HuH-7 (cell line): ENCODE measurements at regions not wholly inside any gene's neighbourhood (a gene's known extent, or its start where the extent isn't known, plus 50 kb on each side); places are given as distances from the start of the nearest gene placed in this dataset.
"Not testable (repeated sequence)": the region's sequence is repeated elsewhere in the genome, so short reads cannot be mapped to it uniquely, and the experiment has no call there.

Experiments used
- DNase-seq: peaks from one replicate; pipeline ENCODE4 v3.0.0; 2011; ENCODE audit warnings: low spot score

DNA sequence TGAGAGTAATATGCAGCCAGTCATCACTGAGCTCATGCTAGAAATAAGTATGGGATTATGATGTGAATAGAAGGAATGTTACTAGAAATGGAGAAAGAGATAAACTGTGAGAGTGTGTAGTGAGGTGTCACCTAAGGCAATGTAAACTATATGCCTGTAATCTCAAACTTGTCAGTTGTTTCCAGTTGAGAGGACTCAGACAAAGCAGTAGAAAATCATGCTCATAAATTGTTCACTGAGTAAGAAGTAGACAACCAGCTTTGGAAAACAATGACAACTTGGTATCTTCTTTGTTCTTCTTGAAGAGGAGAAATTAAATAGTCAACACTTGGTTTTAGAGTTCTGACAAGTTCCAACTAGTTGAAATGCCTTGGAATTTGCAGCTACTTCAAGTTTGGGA lies 148.5 kb upstream of the OR4E1 start:
- no peak for DNase-seq

DNA sequence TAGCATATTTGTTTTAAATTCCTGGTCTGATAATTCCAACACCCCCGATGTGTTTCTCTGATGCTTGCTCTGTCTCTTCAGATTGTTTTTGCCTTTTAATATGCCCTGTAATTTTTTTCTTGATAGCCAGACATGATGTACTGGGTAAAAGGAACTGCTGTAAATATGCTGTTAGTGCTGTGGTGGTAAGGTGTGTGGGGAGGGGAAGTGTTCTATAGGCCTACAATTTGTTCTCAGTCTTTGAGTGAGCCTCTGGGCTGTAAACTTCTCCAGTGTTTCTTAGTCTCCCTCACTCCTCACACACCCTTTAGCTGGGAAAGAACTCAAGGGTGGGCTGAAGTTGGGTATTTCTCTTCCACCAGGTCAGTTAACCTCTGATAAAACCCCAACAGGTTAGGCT lies 147.0 kb upstream of the OR4E1 start:
- no peak for DNase-seq

DNA sequence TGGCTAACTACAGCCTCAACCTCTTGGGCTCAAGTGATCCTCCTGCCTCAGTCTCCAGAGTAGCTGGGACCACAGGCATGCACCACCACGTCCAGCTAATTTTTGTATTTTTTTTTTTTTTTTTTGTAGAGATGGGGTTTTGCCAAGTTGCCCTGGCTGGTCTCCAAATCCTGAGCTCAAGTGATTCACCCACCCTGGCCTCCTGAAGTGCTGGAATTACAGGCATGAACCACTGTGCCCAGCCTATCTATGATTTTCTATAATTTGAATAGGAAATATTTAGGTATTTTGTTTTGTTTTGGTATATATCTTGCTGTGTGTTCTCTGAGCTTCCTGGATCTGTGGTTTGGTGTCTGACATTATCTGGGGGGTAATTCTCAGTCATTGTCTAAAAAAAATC lies 146.3 kb upstream of the OR4E1 start:
- not testable (repeated sequence) for DNase-seq

DNA sequence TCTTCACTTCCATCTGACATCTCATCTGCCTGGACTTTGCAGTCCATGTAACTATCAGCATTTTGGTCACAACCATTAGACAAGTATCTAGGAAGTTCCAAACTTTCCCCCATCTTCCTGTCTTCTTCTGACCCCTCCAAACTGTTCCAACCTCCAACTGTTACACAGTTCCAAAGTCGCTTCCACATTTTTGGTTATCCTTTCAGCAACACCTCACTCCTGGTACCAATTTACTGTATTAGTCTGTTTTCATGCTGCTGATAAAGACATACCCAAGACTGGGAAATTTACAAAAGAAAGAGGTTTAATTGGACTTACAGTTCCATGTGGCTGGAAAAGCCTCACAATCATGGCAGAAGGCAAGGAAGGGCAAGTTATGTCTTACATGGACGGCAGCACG lies 143.4 kb upstream of the OR4E1 start:
- DNase-seq, result not testable (repeated sequence)

DNA sequence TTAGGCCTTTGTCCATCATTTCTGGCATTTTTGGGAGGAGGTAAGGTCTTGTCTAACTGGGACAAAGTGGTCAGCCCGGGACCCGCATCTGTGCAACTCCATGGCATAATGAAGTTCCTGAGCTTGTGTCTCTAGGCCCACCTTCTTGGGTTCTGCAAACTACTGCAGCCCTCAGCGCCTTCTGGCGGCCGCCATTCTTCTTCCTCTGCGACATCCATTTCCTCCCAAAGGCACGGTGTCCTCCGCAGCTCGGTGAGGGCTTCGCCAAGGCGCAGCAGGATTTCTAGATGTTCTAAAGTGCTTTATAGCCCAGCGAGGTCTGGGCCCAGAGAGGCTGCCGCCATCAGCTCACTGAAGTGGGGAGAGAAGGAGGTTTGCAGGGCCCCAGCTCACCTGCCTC lies 134.4 kb upstream of the OR4E1 start:
- no peak for DNase-seq

DNA sequence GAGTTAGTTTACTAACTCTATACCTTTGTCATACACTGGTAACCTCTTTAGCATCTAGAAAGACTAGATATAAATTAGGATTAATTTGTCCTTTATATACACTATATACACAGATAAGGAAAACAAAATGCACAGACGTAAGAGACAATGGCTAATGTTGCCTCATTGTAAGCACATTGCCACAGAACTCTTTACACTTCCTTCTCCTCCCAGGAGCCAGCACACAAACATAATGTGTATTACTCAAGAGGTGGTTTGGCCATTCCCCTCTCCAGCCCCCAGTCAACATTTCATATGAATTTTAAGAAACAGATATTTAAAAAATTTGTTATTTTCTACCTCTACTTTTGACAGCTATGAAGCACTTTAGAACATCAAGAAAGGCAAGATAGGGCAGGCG lies 131.4 kb upstream of the OR4E1 start:
- DNase-seq, result no peak

DNA sequence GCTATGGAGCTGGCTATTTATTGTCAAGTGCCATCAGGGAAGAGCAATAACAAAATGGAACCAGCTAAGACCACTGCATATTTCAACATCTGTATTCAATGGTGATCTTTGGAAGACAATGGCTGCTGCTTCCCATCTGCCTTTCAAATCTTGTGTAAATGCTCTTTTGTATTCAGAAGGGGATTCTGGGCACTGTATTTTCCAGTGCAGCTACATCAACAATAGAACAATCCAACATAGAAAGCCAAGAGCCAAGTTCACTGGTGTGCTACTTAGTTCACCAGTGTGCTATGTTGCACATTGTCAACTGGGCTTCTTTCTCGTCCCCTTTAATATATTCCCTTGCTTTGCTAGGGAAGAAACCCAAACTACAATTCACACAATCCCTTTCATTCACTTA lies 128.8 kb upstream of the OR4E1 start:
- no peak for DNase-seq

DNA sequence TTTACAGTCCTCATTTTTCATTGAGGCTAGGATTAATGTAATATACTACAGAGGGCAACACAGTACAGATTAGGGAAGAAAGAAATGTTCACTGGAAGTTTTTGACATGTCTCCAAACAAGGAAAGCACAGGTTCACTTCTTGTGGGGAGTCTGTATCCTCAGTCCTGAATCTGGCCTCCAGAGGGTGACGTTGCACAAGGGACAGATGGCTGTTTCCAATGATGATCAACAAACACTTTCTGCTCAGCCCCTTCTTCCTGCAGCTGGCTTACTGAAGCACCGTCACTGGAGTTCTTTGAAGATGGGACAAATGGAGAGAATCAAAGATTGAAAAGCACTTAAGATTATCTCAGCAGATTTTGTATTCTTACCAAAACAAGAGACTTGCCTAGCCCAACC lies 123.3 kb upstream of the OR4E1 start:
- peak; percentile 8 for DNase-seq

DNA sequence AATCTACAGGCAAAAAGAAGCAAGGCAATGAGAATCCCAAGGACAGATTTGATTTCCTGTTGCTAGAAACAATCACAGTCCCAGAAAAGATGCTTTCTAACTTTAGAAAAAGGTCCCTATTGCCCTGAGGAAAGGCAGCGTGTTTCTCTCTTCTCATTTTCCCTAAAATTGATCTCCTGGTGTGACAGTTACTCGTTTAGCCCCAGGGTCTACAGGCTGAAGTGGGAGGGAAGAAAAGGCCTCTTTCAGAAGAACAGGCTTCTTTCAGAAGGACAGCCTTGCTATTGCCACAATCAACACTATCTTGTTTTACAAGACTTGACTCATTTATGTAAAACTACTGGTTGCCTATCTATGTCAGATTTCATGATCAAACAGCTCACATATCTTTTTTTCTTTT lies 121.8 kb upstream of the OR4E1 start:
- DNase-seq, result no peak

DNA sequence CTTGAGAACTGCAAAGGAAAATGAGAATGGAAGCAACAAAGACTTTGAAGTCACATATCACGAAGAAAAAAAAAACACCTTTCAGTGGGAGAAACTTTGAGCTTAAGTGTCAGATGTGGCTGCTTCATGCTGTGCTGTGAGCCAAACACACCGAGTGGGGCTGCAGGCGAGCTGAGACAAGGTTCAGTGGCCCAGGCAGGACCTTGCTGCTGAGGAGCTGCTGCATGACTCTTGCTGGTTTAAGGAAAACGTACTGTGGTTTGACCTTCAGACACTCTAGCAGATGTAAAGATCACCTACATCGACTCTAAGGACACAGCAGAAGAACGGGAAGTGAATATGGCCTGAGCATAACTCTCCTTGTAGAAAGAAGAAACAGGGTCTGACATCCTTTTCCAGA lies 118.1 kb upstream of the OR4E1 start:
- DNase-seq, result no peak

DNA sequence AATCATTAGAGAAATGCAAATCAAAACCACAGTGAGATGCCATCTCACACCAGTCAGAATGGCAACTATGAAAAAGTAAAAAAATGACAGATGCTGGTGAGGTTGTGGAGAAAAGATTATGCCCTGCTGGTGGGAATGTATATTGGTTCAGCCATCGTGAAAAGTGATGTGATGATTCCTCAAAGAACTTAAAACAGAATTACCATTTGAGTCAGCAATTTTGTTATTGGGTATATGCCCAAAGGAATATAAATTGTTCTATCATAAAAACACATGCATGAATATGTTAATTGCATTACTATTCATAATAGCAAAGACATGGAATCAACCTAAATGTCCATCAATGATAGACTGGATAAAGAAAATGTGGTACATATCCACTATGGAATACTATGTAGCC lies 115.1 kb upstream of the OR4E1 start:
- DNase-seq, result not testable (repeated sequence)

DNA sequence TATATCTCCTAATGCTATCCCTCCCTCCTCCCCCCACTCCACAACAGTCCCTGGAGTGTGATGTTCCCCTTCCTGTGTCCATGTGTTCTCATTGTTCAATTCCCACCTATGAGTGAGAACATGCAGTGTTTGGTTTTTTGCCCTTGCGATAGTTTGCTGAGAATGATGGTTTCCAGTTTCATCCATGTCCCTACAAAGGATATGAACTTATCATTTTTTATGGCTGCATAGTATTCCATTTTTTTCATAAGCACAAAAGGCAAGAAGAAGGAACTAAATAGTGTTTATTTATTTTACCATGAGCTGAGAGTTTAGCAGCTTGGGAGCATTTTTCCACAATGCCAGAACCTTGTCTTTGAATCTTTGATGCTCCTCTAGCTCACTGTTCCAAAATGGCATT lies 113.6 kb upstream of the OR4E1 start:
- not testable (repeated sequence) for DNase-seq

DNA sequence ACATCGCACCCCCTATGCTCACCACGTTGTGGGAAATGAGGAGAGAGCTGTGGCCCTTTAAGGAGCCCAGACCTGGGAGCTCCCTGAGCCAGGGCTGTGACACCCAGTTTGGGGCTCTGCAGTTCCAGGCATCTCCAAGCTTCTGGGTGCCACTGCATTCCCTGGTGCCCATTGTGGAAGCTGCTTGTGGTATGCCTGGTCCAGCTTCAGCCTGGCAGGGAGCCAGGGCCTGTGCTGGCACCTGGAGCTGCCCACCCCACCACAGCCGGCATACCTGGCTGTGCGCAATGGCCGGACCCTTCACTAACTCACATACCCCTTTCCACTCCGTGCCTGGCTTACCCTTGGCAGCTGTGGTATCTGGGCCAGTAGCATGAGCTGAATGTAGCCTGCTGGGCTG lies 107.9 kb upstream of the OR4E1 start:
- no peak for DNase-seq

DNA sequence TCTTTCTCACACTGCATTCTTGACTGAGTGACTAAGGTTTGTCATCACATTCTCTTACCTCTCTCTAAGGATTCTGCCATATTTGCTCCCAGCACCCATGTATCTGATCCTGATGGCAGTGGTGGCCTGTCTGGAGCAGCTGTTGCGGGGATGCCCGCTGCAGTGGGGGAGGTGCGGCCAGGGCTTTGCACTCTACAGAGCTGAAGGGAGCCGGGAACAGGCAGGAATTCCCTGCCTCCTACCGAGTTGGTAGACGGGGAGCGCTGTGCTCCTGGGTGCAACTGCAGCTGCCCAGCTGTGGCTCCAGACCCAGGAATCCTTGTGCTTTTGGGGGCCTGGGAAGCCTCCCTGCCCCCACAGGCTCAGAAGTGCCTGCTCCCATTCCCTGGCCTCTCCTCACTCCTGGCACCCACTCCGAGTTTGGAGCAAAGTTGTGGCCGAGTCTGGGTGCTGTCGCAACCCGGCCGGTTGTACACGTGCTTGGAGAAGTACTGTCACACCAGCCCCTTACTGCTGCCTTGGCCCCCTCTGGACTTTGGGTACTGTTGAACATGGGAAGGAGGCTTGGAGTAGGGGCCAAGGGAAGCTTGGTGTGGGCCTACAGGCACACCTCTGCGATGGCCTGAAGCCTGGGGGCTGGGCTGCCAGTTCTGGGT lies 106.9 kb upstream of the OR4E1 start:
- DNase-seq, result no peak

DNA sequence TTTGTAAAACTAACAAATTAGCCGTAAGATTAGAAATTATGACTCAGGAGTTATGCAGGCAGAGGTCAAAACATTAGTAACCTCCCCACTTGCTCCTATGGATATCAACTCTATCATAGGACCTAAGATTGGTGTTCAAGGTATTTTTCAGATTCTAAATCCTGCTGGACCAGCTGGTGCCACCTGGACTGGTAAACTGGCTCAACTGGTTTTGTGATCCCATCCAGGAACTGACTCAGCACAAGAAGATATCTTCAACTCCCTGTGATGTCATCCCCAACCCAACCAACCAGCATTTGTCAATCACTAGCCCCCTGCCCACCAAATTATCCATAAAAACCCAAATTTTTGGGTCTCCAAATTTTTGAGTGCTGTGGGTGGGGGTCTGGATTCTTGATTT lies 98.1 kb upstream of the OR4E1 start:
- no peak for DNase-seq

DNA sequence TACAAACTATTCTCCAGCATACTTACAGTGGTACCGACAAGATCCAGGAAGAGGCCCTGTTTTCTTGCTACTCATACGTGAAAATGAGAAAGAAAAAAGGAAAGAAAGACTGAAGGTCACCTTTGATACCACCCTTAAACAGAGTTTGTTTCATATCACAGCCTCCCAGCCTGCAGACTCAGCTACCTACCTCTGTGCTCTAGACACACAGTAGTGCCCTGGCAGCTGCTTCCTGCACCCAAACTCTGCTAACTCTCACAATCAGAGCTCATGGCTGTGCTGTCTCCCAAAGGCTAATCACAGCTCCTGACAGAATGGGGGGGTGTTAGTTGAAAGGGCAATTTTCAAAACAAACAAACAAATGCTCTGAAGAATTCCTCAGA lies 95.2 kb upstream of the OR4E1 start:
- no peak for DNase-seq

DNA sequence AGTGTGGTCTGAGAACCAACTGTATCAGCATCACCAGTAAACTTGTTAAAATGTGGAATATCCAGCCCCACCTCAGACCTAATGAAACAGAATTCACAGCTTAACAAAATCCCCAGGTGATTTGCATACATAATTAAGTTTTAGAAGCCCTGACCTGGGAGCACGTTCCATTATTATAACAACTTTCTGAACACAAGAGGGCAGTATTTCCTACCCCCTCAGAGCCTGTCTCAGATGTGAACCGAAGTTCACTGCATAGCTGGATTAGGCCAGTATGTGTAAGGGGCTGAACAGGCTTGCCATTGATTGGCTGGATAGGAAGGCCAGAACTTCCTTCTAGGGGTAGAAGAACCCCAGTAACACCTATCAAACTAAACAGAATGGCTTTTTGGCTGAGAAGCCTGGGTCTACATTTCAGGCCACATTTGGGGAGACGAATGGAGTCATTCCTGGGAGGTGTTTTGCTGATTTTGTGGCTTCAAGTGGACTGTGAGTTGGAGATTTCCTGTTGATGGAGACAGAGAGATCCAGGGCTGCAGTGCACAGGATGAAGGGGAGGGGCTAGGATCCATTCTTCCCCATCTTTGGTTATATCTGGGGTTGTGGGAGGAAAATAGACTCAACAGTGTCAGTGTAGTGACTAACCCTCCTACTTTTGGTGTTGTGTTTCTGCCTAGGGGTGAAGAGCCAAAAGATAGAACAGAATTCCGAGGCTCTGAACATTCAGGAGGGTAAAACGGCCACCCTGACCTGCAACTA lies 94.7 kb upstream of the OR4E1 start:
- DNase-seq, result peak; percentile 48

DNA sequence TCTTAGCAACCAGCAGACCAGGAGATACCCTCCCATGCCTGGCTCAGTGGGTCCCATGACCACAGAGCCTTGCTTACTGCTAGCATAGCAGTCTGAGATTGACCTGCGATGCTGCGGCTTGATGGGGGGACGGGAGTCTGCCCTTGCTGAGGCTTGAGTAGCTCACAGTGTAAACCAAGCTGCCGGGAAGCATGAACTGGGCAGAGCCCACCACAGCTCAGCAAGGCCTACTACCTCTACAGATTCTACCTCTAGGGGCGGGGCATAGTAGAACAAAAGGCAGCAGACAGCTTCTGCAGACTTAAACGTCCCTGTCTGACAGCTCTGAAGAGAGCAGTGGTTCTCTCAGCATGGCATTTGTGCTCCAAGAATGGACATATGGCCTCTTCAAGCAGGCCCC lies 86.7 kb upstream of the OR4E1 start:
- not testable (repeated sequence) for DNase-seq

DNA sequence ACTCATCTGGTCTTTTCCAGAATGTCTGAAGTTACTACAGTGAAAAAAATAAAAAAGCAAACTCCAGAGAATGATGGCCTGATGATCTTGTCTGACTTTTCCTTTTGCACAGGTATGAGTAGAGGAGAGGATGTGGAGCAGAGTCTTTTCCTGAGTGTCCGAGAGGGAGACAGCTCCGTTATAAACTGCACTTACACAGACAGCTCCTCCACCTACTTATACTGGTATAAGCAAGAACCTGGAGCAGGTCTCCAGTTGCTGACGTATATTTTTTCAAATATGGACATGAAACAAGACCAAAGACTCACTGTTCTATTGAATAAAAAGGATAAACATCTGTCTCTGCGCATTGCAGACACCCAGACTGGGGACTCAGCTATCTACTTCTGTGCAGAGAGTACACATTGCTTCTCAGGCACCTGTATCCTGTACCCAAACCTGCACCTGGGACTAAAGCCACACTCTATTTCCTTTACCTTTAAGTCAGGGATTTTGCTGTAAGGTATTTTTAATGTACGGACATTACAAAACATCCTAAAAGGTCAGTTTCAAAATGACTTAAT lies 75.8 kb upstream of the OR4E1 start:
- no peak for DNase-seq

DNA sequence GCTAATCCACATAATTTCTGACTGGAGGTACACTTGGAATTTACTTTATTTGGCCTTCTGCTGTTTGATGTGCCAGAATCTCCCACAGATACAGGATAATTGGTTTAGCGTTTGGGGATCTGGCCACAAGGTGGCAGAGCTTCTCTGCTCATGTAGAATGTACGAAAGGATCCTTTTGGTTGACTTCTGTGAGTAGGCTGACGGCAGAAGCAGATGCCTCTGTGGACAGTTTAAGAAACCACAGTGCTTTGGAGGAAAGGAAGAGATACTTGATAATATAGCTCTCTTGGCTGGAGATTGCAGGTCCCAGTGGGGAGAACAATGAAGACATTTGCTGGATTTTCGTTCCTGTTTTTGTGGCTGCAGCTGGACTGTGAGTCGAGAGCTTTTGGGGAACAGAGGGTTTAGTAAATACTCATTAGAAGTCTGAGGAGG lies 75.3 kb upstream of the OR4E1 start:
- DNase-seq, result peak; percentile 15

DNA sequence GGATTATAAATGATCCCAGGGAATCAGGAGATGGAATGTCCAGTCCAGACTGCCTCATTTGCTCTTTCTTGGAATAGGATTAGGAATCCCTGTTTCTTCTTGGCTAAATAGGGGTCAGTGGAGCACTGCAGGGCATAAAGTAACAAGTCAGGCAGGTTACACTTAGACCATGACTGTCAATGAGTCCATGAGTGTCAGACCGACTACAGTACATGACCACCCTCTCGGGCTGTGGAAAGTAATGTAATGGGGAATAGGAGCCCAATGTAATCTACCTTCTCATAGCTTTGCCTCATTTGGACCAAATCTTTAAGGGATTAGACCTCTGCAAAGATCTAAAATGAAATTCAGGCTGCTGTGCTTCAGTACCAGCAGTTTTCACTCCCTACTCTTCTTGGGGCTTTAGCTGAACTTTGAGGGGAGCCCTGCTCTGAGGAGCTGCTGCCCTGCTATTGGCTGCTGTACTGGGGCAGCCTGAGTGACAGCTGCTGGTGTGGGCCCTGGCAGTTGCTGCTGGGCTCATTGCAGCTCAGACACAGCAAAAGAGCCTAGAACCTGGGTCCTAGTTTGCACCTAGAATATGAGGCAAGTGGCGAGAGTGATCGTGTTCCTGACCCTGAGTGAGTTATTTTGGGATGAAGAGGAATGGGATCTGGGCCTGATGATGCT lies 62.2 kb upstream of the OR4E1 start:
- DNase-seq, result no peak

DNA sequence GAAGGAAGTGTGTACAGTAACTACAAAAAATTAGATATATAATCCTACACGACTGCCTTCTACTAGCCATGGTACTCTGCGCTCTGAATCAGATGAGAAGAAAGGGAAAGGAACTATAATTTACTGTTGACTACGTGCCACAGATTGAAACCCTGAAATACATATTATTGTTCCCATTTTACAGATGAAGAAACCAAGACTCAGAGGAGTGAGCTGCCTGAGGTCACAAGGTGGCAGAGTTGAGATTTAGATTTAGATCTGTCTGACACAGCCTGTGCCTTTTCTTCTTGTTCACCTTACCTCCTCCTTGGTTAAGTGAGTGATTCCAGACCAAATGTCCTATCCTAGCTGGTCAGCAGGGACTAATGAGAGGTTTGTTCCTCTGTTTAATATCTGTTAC lies 61.6 kb upstream of the OR4E1 start:
- DNase-seq, result no peak

DNA sequence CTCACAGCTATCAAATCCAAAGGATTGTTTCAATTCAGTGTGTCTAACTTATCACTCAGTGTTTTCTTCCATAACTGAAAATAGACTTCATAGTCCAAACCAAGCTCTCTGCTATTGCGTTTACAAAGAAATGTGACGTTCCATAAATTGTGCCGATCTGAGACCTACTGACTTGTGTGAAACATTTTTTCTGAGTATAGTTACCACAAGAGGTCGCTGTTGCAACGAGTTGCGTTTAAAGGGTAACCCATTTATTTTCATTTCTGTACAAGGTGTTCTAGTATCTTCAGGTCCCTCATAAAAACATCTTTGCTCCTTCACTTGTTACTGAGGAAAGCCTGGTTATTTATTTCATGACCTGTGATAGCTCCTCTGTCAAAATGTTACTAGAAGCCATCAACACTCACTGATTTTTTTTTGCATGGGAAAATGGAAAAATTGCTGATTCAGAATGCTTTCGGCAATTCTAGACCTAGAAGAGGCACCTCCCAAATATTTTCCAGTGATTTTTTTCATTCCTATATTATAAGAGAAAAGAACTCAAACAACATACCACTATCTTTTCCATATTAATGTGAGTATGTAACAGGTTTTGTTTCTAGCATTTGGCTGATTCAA lies 60.9 kb upstream of the OR4E1 start:
- DNase-seq, result peak; percentile 17
